ENCODE measurements at regions not wholly inside any gene's neighbourhood (a gene's known extent, or its start where the extent isn't known, plus 50 kb on each side); places are given as distances from the start of the nearest gene placed in this dataset.
A peak's percentile ranks its signal among the peaks of the same experiment; 100 is the strongest.

- peak in 1 of 2 donors; percentile 73 for DNase-seq (ENCODE audit: low spot score in 2 of 2)
- intact Hi-C loops (cut with DNase I; ENCODE audit: low total_unique reads) = no loop called here
- no peak overlapping the region for H3K4me3 ChIP-seq (ENCODE audit: low read depth, poor library complexity, severe bottlenecking)
- 83 to 89% methylated on average over 12 of the region's 12 CpGs for WGBS, 2 donors
- no peak for TF ChIP-seq CTCF (IDR thresholded peaks at IDR 0.05)
- TF ChIP-seq POLR2A (IDR thresholded peaks at IDR 0.05) = no peak
Observed at GRCh38 chr18:78926243-78926615, 53.4 kb upstream of the SALL3 start.

- H3K4me3 ChIP-seq (ENCODE audit: low read depth, poor library complexity, severe bottlenecking) = no peak overlapping the region
- WGBS, 2 donors = 71 to 78% methylated on average over 10 of the region's 10 CpGs
- TF ChIP-seq POLR2A (IDR thresholded peaks at IDR 0.05) (no peak), CTCF (IDR thresholded peaks at IDR 0.05) (no peak)
- DNase-seq (ENCODE audit: low spot score in 2 of 2) = peak in 1 of 2 donors; percentile 76
- intact Hi-C loops (cut with DNase I; ENCODE audit: low total_unique reads) = no loop called here
Observed at GRCh38 chr18:78927156-78927555, 52.5 kb upstream of the SALL3 start.

- WGBS, 2 donors = 86 to 90% methylated on average over 11 of the region's 11 CpGs
- intact Hi-C loops (cut with DNase I; ENCODE audit: low total_unique reads) = loop anchor here (2.0 kb wide), 1 partner anchor 79 kb away; no protein-coding TSS in a partner anchor
- TF ChIP-seq POLR2A (IDR thresholded peaks at IDR 0.05) (no peak), CTCF (IDR thresholded peaks at IDR 0.05) (no peak)
Observed at GRCh38 chr18:78927616-78928015, 52.0 kb upstream of the SALL3 start.

GRCh38 chr18:78928076-78928475 lies 51.5 kb upstream of the SALL3 start:
- DNase-seq (ENCODE audit: low spot score in 2 of 2) = peak in 1 of 2 donors; percentile 53
- no peak overlapping the region for H3K4me3 ChIP-seq (ENCODE audit: low read depth, poor library complexity, severe bottlenecking)
- no peak for TF ChIP-seq CTCF (IDR thresholded peaks at IDR 0.05)
- no peak for TF ChIP-seq POLR2A (IDR thresholded peaks at IDR 0.05)
- WGBS, 2 donors = 89% methylated on average over 16 of the region's 16 CpGs
- intact Hi-C loops (cut with DNase I; ENCODE audit: low total_unique reads) = loop anchor here (2.0 kb wide), 1 partner anchor 79 kb away; no protein-coding TSS in a partner anchor

More at GRCh38 chr18:78927616-78928015, 52.0 kb upstream of the SALL3 start:
- peak in 1 of 2 donors; percentile 68 for DNase-seq (ENCODE audit: low spot score in 2 of 2)
- no peak overlapping the region for H3K4me3 ChIP-seq (ENCODE audit: low read depth, poor library complexity, severe bottlenecking)

DNA sequence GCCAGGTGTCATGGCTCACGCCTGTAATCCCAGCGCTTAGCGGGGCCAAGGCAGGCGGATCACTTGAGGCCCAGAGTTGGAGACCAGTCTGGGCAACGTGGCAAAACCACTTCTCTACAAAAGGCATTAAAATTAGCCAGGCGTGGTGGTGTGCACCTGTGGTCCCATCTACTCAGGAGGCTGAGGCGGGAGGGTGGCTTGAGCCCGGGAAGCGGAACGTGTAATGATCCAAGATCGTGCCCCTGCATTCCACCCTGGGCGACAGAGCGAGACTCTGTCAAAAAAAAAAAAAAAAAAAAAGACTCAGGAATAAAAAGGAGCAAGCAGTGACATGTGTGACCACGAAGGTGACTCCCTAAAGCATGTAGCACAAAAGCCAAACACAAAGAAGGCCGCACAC lies 50.1 kb upstream of the SALL3 start:
- TF ChIP-seq CTCF (IDR thresholded peaks at IDR 0.05) (no peak), POLR2A (IDR thresholded peaks at IDR 0.05) (no peak)
- intact Hi-C loops (cut with DNase I; ENCODE audit: low total_unique reads) = loop anchor here (2.0 kb wide), 1 partner anchor 77 kb away; no protein-coding TSS in a partner anchor
- DNase-seq (ENCODE audit: low spot score in 2 of 2) = peak in 1 of 2 donors; percentile 29
- 85 to 86% methylated on average over 15 of the region's 15 CpGs for WGBS, 2 donors
- no peak overlapping the region for H3K4me3 ChIP-seq (ENCODE audit: low read depth, poor library complexity, severe bottlenecking)
